Left cardiac atrium (tissue), 4 donors: ENCODE measurements at regions not wholly inside any gene's neighbourhood (a gene's known extent, or its start where the extent isn't known, plus 50 kb on each side); places are given as distances from the start of the nearest gene placed in this dataset.
"Not testable (repeated sequence)": the region's sequence is repeated elsewhere in the genome, so short reads cannot be mapped to it uniquely, and the experiment has no call there.

Experiments used
- ATAC-seq, 2 donors: fragments of 200-7000 bp; cut with Tn5 transposase; one replicate each; pipeline ENCODE4 v1.9.1; 2020; ENCODE audit warnings: mild to moderate bottlenecking in 2 of 2, moderate library complexity in 2 of 2
- DNase-seq: peaks from one replicate; pipeline ENCODE4 v3.0.0-alpha.2; 2020
- intact Hi-C, 2 donors: fragments of 100-400 bp; cut with DNase I; formaldehyde crosslinking; loops; one replicate each; pipeline versions ENCODE4 v1.14.1 to v1.15.1; 2022 to 2023
- donor health status: DM: no; HTN: yes; CAD: no.
- donor health status: DM: no; HTN: yes; CAD: no; lungs with severe emphysema.
- donor health status: DM: yes; HTN: yes; CAD: no.
- donor health status: Dilated cardiomyopathy.

- ATAC-seq, result no peak
- DNase-seq, result no peak
- intact Hi-C loops, result no loop called here
Measured at GRCh38 chr15:96896766-96897165, 566.3 kb downstream of the NR2F2 start.

GRCh38 chr15:96914081-96914480, 583.6 kb downstream of the NR2F2 start:
- intact Hi-C loops, result no loop called here
- ATAC-seq (no peak), DNase-seq (no peak)

- intact Hi-C loops, result no loop called here
- no peak for DNase-seq
- no peak for ATAC-seq
Measured at GRCh38 chr15:96916750-96917149, 586.2 kb downstream of the NR2F2 start.

DNA sequence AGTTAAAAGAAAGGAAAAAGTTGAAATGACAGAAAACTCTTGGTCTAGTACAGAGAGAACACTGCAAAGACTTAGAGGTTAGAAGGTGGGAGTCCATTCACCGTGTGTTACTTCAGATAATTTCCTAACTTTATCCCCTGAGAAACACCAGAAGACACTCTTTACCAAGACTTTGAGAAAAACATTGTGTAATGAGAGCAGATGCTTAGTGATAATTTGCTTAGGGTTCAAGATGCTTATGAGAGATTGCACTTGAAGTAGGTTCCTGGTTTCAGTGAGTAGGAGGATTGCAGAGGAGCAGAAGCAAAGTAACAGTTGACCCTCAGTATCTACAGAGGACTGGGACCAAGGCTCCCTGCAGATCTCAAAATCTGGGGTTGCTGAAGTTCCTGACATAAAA, 594.1 kb downstream of the NR2F2 start:
- ATAC-seq (no peak), DNase-seq (no peak)
- intact Hi-C loops, result no loop called here

DNA sequence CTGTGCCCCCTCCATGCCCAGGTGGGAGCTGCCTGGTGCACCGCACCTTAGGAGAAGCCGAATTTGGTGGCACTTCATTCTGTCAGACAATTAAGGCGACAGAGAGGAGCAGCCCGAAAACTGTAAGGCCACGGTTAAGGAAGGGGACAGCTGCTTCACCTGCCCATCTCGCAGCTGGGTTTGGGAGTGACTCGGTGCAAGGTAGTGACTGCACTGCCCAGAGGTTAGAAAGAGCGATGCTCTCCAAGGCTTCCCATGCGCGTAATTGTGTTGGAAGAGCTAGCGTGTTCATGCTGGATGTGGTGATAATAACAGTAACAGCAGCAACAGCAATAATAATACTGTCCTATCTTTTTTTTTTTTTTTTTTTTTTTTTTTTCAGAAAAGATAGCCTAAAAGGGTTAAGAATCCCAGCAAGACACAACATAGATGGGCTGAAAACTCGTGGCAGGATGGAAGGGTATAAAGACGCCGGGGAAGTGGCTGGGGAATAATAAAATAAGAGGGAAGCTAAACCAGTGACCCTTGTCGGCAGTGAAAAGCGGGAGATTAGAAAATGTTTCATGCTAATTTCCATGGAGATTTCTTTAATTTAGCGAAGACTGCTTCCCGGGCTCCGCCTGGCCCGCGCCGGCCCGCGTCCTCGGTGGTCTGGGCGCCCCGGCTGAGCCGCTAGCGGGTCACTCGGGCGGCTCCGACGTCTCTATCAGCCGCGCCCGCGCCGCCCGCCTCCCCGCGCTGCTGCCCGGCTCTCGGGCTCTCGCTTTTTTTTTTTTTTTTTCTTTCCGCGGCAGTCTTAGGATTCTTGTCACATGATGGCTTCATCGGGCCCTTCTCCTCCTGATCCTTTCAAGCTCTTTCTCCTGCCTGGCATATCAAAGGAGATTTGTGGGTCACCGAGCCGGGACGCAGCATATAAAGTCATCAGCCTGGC, 617.1 kb downstream of the NR2F2 start:
- intact Hi-C loops, result no loop called here
- DNase-seq (no peak), ATAC-seq (no peak)

DNA sequence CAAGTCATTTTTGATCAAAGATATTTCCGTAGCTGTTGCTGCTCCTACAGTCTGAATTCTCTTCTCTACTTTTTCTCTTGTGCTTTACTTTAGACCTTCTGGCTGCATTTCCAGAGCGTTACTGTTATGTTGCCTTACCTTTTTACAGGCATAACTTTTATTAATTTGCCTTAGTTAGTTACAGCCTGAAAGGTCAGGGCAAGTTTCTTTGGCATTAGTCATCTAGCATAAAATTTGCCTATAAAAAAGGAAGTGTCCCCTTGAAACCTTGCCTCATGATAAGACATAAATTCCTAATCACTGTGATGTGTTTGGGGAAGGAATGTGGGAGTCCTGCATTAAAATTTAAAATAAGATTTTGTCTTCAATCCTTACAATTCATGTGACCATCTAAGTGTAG, 618.5 kb downstream of the NR2F2 start:
- intact Hi-C loops, result no loop called here
- DNase-seq (no peak), ATAC-seq (no peak)

- ATAC-seq (no peak), DNase-seq (no peak)
- intact Hi-C loops, result no loop called here
Measured at GRCh38 chr15:96958721-96959120, 628.2 kb downstream of the NR2F2 start.

- DNase-seq, result no peak
- intact Hi-C loops, result no loop called here
- no peak for ATAC-seq
Measured at GRCh38 chr15:96959501-96959900, 629.0 kb downstream of the NR2F2 start.

DNA sequence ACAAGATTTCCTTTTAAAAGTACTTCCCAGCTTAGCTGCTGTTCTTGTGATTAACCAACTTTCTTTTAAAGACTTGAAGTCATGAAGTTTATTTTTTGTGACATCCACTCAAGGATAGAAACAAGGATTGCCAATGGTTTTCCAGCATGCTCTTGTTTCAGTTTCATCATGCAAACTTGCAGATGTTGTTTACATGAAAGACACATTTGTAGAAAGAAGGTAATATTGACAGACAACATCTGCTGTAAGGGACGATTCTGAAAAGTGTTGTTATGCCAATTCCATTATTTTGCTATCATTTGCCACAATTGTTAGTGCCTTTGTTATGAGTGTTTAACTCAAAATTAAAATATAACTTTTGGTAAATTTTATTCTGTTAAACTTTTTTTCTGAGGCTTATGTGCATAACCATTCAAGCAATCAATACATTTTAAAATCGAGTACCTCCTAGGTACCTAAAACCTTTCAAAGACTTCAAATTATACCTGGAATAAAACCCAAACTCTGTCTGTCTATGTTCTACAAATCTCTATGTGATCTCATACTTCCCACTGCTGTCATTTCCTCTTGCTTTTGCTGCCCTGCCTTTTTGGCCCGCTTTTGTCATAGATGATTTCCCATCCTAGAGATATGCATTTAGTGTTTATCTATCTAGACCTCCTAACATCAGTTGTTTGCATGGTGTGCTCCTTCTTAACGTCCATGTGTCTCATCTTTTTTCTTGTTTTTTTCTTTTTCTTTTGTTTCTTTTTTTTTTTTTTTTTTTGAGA, 630.4 kb downstream of the NR2F2 start:
- ATAC-seq (no peak), DNase-seq (no peak)
- intact Hi-C loops, result no loop called here

DNA sequence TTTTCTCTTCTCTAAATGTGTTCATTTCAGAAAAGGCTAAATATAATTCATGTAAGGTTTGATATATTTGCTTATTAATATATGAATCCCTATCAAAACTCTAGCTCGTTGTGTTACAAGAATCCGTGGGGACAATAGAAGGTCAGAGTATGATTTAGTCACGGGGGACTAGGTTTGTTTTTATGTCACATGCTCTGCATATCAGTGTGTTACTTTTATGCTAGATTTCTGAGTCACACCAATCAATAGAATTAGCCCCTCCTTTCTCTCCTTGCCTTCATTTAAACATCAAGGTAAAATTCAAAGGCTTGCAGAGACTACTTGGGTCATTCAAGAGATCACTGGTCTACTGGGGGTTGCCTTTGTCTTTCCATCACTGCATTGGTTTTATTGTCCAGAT, 636.1 kb downstream of the NR2F2 start:
- intact Hi-C loops, result no loop called here
- DNase-seq (no peak), ATAC-seq (no peak)

DNA sequence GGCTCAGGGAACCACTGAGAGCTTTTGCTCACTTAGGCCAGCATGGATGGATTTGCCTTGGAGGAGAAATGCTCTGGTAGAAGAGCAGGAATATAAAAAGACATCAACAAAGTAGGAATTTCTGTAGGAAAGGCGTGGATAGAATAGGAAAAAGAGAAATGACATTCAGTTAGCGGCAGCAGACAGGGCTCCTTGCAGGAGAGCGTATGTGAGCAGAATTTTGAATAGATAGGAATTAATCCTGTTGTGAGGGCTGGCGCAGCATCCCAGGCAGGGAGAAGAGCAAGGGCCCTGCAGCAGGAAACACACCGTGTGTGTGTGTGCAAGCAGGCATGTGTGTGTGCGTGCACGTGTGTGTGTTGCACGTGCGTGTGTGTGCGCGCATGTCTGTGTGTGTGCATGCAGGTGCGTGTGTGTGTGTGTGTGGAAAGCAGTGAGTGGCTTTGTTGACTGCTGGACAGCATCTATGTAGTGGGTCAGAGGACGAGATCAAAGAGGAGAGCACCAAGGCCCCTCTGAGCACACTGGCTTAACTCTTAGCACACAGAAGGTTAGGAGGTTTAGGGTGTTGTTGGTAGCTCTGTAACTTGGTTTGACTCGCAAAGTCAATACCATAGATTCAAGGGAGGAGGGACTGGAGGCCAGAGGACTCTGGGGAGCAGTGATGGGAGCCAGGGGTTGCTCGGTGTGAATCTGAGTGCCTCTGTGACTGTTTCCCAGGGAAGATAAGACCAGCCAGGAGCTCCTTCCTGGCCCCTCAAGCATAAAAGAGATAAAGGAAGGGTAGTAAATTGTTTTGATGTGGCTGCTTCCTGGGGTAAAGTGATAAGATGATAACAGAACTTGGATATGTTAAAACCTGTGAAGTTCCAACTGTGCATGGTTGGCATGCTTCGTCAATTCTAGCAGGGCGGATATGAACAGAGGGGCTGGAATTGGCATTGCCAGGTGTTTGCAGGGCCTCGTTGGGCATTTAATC, 639.5 kb downstream of the NR2F2 start:
- DNase-seq, result no peak
- intact Hi-C loops, result no loop called here
- no peak for ATAC-seq

DNA sequence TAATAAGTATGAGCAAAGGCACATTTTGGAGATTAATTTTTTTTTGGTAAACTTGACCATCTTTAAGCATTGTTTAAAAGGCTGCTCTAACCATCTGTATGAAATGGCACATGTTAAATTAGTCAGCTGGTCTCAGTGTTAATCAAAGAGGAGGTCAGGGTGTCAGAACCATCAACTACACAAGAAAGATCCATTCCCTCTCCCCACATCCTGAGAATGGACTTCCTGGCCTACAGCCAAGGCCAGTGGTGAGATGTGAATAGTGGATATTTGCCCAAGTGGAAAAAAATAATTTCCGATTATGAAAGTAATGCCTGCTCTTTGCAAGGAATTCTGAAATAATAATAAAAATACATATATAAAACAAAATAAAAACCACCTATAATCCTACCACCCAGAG, 641.7 kb downstream of the NR2F2 start:
- DNase-seq, result no peak
- intact Hi-C loops, result no loop called here
- no peak for ATAC-seq

DNA sequence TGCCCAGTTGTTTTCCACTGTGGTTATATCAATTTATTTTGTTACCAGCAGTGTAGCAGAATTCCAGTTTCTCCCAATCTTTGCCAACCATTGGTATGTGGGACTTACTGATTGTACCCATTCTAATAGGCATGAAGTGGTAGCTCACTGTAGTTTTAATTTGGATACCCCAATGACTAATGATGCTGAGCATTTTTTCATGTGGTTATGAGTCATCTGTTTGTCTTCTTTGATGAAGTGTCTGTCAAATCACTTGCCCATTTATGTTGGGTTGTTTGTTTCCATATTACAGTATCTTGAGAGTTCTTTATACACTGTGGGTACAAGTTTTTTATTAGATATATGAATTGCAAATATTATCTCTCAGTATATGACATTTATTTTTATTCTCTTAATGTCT, 644.3 kb downstream of the NR2F2 start:
- intact Hi-C loops, result no loop called here
- DNase-seq, result no peak
- no peak for ATAC-seq

DNA sequence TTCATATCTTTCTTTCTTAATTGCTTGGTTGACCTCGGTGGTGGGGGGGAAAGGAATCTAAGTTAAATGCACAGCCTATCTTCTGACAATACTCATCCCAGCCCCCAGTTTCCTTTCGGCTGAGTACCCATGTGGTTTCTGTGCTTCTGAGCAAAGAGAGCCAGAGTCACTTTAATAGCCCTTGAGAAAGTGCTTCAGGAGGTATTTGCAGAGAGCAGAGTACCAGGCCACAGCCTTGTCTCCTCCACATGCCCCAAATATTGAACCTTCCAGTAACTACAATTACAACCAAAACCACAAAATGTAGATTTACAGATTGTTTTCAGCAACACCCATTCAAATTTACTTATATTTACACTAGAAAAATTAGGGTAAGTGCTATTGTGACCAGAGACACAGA, 647.4 kb downstream of the NR2F2 start:
- intact Hi-C loops, result no loop called here
- DNase-seq (no peak), ATAC-seq (no peak)

DNA sequence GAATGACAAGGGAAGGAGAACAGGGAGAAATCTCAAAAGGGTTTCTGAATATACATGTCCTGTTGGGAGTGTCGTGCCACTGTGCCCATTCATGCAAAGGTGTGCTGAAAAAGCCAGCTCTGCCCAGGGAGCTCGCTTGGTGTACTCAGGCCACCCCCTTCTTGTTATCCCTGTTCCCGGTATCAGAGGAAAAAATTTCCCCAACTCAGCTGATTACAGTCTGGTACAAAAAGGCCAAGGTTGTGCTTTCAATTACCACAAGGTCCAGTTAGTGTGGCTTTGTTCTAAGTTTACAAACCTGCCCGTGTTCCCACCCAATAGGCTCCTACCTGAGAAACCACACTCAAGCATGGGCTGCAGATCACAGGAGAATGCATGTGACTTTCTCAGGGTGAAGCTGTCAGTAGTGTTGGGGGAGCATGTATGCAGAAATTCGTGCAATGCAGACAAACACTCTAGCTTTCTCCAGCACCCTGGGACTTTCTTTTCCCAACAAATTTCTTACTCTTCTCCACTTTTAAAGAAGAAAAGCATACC, 648.5 kb downstream of the NR2F2 start:
- intact Hi-C loops, result no loop called here
- DNase-seq, result no peak
- ATAC-seq, result no peak

- DNase-seq, ATAC-seq, intact Hi-C loops: not testable (repeated sequence)
Measured at GRCh38 chr15:96984121-96984671, 653.7 kb downstream of the NR2F2 start.

DNA sequence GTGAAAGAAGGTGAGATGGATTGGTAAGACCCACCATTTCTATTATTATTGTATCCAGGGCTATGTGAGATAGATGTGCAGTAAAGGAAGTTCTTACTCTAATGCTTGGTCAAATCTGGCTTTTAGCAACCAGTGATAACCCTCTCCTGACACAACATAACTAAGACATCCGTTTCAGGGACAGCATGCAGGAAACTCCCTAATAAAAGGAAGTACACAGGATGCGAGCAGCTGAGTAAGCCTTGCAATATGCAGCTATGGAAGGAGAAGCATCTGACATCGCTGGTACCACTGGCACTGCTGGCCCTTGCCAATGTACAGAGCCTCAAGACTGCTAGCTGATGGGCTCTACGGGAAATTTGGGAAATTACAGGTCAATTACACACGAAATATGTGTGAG, 662.3 kb downstream of the NR2F2 start:
- intact Hi-C loops, result no loop called here
- DNase-seq, result no peak
- no peak for ATAC-seq

GRCh38 chr15:96997538-96997937, 667.0 kb downstream of the NR2F2 start:
- intact Hi-C loops, result no loop called here
- DNase-seq, result no peak

DNA sequence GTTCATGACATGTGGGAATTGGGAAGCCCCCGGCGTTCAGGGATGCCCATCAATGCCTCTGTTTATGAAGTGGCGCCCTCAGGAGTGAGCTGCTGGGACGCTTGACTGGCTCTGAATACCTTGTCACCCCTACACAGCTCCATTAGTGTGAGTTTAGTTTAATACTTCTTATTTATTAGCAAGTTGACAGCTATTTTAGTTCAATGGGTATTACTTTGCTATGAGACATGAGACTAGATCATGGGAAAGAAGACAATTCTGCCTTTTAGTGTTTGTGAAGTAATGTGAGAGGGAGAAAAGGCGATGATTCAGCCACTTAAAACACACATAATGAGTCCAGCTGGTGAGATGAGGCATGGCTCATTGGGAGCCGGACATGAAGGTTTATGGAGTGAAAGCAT, 678.5 kb downstream of the NR2F2 start:
- intact Hi-C loops, result no loop called here

More at GRCh38 chr15:96997538-96997937, 667.0 kb downstream of the NR2F2 start:
- ATAC-seq, result no peak

More for the DNA sequence above, 678.5 kb downstream of the NR2F2 start:
- ATAC-seq (no peak), DNase-seq (no peak)
